ENCODE measurements at regions not wholly inside any gene's neighbourhood (a gene's known extent, or its start where the extent isn't known, plus 50 kb on each side); places are given as distances from the start of the nearest gene placed in this dataset.

- dilution Hi-C loops (cut with MboI; ENCODE audit: extremely low pct_ligation_motif_present, low sequenced_read_pairs) (no loop called here), intact Hi-C loops (cut with micrococcal nuclease) (no loop called here)
- ChIA-PET POLR2A (interaction anchor here (0.7 kb wide), 1 partner anchor 64 kb away, joined by 6 read pairs; no protein-coding TSS in a partner anchor), CTCF (interaction anchor here (1.2 kb wide), 1 partner anchor 1568 kb away, joined by 4 read pairs; no protein-coding TSS in a partner anchor)
- BruUV-seq (replicated peaks): no TSS peak
- no peaks in the 10 kb centered on the region for H4K20me1 ChIP-seq (replicated peaks; ENCODE audit: control insufficient read depth, extremely low read depth, insufficient read depth, low read length)
- H3K27me3 ChIP-seq (ENCODE audit: control insufficient read depth in 2 of 2, insufficient read depth in 2 of 2, low read length in 2 of 2): no peaks in the 10 kb centered on the region
- FAIRE-seq (no peak), DNase-seq (ENCODE audit: low read depth, low spot score) (no peak)
- H3K36me3 ChIP-seq (ENCODE audit: control insufficient read depth in 2 of 2, extremely low read depth in 1 of 2, insufficient read depth in 2 of 2, low read length in 2 of 2): no peaks in the 10 kb centered on the region
- no peak overlapping the region for H3K4me2 ChIP-seq (ENCODE audit: insufficient read depth, low read length)
- TF ChIP-seq EZH2 (IDR thresholded peaks at IDR 0.05; ENCODE audit: borderline replicate concordance, low read depth, low read length, severe bottlenecking): no peak
- no peak for TF ChIP-seq POLR2A (IDR thresholded peaks at IDR 0.05; ENCODE audit: low read depth, low read length)
- TF ChIP-seq GATA2 (IDR thresholded peaks at IDR 0.05; ENCODE audit: insufficient read depth, insufficient read length, low read depth, low read length): no peak
- TF ChIP-seq, protein P1, sequence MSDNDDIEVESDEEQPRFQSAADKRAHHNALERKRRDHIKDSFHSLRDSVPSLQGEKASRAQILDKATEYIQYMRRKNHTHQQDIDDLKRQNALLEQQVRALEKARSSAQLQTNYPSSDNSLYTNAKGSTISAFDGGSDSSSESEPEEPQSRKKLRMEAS (IDR thresholded peaks at IDR 0.05; ENCODE audit: insufficient read depth, insufficient read length): no peak
- TF ChIP-seq CTCF (IDR thresholded peaks at IDR 0.05; ENCODE audit: extremely low read depth in 1 of 2, insufficient read depth in 1 of 2, low read depth in 1 of 2, low read length in 2 of 2): no peak
- TF ChIP-seq POLR2AphosphoS5 (IDR thresholded peaks at IDR 0.05; ENCODE audit: insufficient read depth, low read depth, low read length): no peak
- TF ChIP-seq JUN (IDR thresholded peaks at IDR 0.05; ENCODE audit: borderline replicate concordance, insufficient read depth, insufficient read length, low read depth): no peak
- TF ChIP-seq FOS (IDR thresholded peaks at IDR 0.05; ENCODE audit: borderline replicate concordance, insufficient read depth, low read length): no peak
- no peak for TF ChIP-seq MYC (IDR thresholded peaks at IDR 0.05; ENCODE audit: low read depth, low read length)
- no peaks in the 10 kb centered on the region for H3K79me2 ChIP-seq (ENCODE audit: control insufficient read depth, insufficient read depth, low read length)
- no peaks in the 10 kb centered on the region for H3K9me1 ChIP-seq (replicated peaks; ENCODE audit: control insufficient read depth, extremely low read depth, insufficient read depth, low read length)
- no peak overlapping the region for H2AFZ ChIP-seq (ENCODE audit: low read depth, low read length)
- no peak overlapping the region for H3K4me3 ChIP-seq (replicated peaks in 1 of 3; ENCODE audit: insufficient read depth in 1 of 3, low read depth in 1 of 3, low read length in 3 of 3)
- H3K4me1 ChIP-seq (ENCODE audit: control insufficient read depth, extremely low read depth, insufficient read depth, low read length): no peaks in the 10 kb centered on the region
- no peak overlapping the region for H3K9ac ChIP-seq (replicated peaks; ENCODE audit: extremely low read depth, insufficient read depth, low read length)
- H3K27ac ChIP-seq (ENCODE audit: insufficient read depth, low read depth, low read length): no peak overlapping the region
- H3K9me3 ChIP-seq (replicated peaks; ENCODE audit: control insufficient read depth, insufficient read depth, low read length): no peaks in the 10 kb centered on the region
Observed at GRCh38 chr10:10911035-10911434, 106.6 kb upstream of the CELF2 start.

Measured in endothelial cell of umbilical vein (primary cell).